ENCODE measurements at regions not wholly inside any gene's neighbourhood (a gene's known extent, or its start where the extent isn't known, plus 50 kb on each side); places are given as distances from the start of the nearest gene placed in this dataset.

DNA sequence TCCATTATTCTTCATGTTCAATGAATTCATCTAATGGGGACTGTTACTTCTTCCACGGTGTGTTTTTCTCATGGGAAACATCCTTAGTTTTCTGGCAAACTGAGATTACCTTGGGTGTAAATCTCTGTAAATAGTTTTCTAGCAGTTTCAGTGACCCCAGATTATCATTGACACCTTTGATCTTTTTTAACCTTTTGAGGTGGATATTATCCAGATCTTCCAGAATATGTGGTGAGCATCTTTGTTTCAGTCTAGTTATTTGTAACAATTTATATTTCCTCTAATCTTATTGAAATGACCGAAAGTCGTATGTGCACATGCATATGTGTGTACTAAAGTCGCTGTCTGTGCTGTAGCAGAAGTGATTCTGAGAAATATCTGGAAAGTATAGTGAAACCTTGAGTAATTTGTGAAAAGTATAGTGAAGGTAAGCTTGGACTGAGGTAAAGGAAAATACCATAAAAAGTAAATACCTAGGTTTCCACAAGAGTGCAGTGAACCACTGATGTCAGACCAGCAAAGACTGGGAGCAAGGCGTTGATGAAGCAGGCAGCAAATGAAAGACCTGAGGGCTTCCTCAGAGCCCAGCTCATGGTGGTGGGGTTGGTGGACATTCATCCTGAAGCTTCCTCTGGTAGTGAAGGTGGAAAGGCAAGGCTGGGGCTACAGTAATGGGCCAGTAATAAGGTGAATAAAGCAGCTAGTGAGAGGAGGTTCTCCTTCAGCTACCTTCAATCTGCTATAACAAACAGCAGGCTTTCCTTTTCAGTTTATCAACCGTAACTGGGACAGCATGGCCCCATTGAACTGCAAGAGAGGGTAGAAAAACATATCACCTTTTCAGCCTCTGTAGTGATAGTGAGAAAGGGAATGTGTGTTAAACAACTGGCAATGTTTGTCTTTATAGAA lies 480.2 kb upstream of the FBXO33 start:
- Mint-ChIP-seq H3K4me3 (no peak overlapping the region), H3K27ac (no peak overlapping the region), H3K4me1 (ENCODE audit: low read depth) (peaks cover 2% of the 10 kb centered on the region), H3K27me3 (no peaks in the 10 kb centered on the region), H3K9me3 (no peaks in the 10 kb centered on the region), H3K36me3 (ENCODE audit: low read depth) (no peaks in the 10 kb centered on the region)
- TF ChIP-seq, protein P1, sequence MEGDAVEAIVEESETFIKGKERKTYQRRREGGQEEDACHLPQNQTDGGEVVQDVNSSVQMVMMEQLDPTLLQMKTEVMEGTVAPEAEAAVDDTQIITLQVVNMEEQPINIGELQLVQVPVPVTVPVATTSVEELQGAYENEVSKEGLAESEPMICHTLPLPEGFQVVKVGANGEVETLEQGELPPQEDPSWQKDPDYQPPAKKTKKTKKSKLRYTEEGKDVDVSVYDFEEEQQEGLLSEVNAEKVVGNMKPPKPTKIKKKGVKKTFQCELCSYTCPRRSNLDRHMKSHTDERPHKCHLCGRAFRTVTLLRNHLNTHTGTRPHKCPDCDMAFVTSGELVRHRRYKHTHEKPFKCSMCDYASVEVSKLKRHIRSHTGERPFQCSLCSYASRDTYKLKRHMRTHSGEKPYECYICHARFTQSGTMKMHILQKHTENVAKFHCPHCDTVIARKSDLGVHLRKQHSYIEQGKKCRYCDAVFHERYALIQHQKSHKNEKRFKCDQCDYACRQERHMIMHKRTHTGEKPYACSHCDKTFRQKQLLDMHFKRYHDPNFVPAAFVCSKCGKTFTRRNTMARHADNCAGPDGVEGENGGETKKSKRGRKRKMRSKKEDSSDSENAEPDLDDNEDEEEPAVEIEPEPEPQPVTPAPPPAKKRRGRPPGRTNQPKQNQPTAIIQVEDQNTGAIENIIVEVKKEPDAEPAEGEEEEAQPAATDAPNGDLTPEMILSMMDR (IDR thresholded peaks at IDR 0.05), result no peak
- POLR2A ChIA-PET, result no interaction called here
- intact Hi-C loops (cut with micrococcal nuclease), result no loop called here
- CTCF ChIA-PET, result no interaction called here
- peak; percentile 20 for ATAC-seq
- DNase-seq, result no peak

DNA sequence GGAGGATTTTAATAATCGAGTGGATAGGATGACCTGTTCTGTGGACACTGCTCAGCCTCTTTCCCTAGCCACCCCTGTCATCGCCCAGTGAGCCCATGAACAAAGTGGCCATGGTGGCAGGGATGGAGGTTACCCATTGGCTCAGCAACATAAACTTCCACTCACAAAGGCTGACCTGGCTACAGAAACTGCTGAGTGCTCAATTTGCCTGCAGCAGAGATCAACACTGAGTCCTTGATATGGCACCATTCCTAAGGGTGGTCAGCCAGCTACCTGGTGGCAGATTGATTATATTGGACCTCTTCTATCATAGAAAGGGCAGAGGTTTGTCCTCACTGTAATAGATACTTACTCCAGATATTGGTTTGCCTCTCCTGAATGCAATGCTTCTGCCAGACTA lies 465.4 kb upstream of the FBXO33 start:
- ATAC-seq, result no peak
- H3K4me3 Mint-ChIP-seq, result no peak overlapping the region
- no peaks in the 10 kb centered on the region for H3K36me3 Mint-ChIP-seq (ENCODE audit: low read depth)
- peaks cover 11% of the 10 kb centered on the region for H3K9me3 Mint-ChIP-seq
- ChIA-PET POLR2A (no interaction called here), CTCF (no interaction called here)
- TF ChIP-seq, protein P1 (IDR thresholded peaks at IDR 0.05), result no peak
- no peak for DNase-seq
- H3K27me3 Mint-ChIP-seq, result no peaks in the 10 kb centered on the region
- intact Hi-C loops (cut with micrococcal nuclease), result no loop called here
- no peaks in the 10 kb centered on the region for H3K4me1 Mint-ChIP-seq (ENCODE audit: low read depth)
- H3K27ac Mint-ChIP-seq, result no peak overlapping the region

DNA sequence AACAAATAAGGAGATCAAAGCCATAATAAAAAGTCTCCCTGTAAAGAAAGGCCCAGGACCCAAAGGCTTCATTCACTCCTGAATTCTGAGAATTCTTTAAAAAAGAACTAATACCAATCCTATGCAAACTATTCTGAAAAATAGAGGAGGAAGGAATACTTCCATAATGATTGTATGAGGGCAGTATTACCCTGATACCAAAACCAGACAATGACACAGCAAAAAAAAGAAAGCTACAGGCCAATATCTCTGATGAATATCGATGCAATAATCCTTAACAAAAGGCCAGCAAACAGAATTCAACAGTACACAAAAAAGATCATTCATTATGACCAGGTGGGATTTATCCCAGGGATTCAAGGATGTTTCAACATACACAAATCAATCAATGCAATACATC lies 457.8 kb upstream of the FBXO33 start:
- Mint-ChIP-seq H3K4me3 (no peak overlapping the region), H3K27me3 (no peaks in the 10 kb centered on the region), H3K27ac (no peak overlapping the region), H3K36me3 (ENCODE audit: low read depth) (no peaks in the 10 kb centered on the region), H3K4me1 (ENCODE audit: low read depth) (no peaks in the 10 kb centered on the region), H3K9me3 (peaks cover 20% of the 10 kb centered on the region)
- TF ChIP-seq, protein P1 (IDR thresholded peaks at IDR 0.05), result no peak
- no peak for ATAC-seq
- no peak for DNase-seq
- POLR2A ChIA-PET, result no interaction called here
- intact Hi-C loops (cut with micrococcal nuclease), result no loop called here
- CTCF ChIA-PET, result no interaction called here

DNA sequence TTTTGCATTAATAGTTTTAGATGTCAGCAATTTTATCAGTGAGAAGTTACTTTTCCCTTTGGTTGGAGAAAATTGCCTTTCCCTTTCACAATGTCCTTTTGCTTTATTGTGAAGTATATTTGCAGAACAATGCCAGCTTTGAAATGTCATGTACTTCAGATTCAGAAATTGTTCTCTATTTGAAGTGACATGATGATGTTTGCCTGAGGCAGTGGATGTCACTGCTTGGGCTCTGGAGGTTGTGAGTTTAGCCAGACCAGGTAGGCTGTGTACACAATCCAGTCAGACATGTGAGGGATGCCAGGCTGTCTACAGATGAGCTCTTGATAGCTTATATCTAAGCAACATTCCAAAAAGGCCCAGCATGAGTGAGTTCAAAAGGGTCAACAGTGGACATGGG lies 451.9 kb upstream of the FBXO33 start:
- Mint-ChIP-seq H3K27me3 (no peaks in the 10 kb centered on the region), H3K9me3 (peaks cover 9% of the 10 kb centered on the region), H3K4me3 (no peak overlapping the region), H3K27ac (no peak overlapping the region), H3K4me1 (ENCODE audit: low read depth) (no peaks in the 10 kb centered on the region), H3K36me3 (ENCODE audit: low read depth) (no peaks in the 10 kb centered on the region)
- ChIA-PET POLR2A (no interaction called here), CTCF (no interaction called here)
- no peak for DNase-seq
- intact Hi-C loops (cut with micrococcal nuclease), result no loop called here
- no peak for ATAC-seq
- TF ChIP-seq, protein P1 (IDR thresholded peaks at IDR 0.05), result no peak

DNA sequence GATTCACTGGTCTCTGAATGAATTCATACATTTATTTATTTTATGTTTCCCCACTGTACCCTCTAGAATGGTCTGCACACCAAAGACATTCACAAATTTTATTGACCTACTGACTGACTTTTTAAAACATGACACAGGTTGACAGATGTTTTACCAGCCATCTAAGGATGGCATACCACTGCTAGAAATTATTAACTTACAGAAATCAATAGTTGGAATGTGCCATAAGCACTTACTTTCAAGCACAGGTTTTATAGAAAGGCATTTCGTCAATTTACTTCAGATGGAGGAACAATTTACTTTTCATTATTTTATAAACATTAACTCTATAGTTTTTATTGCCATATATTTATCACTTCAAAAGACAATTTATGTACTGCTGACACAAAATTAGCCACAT lies 448.7 kb upstream of the FBXO33 start:
- Mint-ChIP-seq H3K27me3 (no peaks in the 10 kb centered on the region), H3K4me3 (no peak overlapping the region), H3K36me3 (ENCODE audit: low read depth) (no peaks in the 10 kb centered on the region), H3K27ac (no peak overlapping the region), H3K9me3 (no peaks in the 10 kb centered on the region), H3K4me1 (ENCODE audit: low read depth) (no peaks in the 10 kb centered on the region)
- TF ChIP-seq, protein P1 (IDR thresholded peaks at IDR 0.05), result no peak
- ChIA-PET CTCF (no interaction called here), POLR2A (no interaction called here)
- no peak for DNase-seq
- intact Hi-C loops (cut with micrococcal nuclease), result no loop called here
- ATAC-seq, result no peak
